A673 (cell line): ENCODE measurements at regions not wholly inside any gene's neighbourhood (a gene's known extent, or its start where the extent isn't known, plus 50 kb on each side); places are given as distances from the start of the nearest gene placed in this dataset.
A peak's percentile ranks its signal among the peaks of the same experiment; 100 is the strongest.

Experiments
- BruUV-seq: library from RNA; stranded (reverse); fragments of 400-500 nt; replicated peaks from 2 replicates; lab custom pipeline; 2021; lab: Mats Ljungman, UMichigan
- CTCF ChIA-PET: fragments of 300-600 bp; sonication (Branson Sonifier 250); formaldehyde crosslinking; loops from one replicate; lab custom pipeline; 2022; ENCODE audit warnings: antibody characterized with exemption; lab: Charles Lee
- POLR2A ChIA-PET: fragments of 300-600 bp; sonication (Branson Sonifier 250); formaldehyde crosslinking; loops from one replicate; lab custom pipeline; 2022; ENCODE audit warnings: antibody characterized with exemption; ENCODE audit not compliant: low non-redundant PET; lab: Charles Lee
- DNase-seq: peaks from one replicate; pipeline ENCODE4 v3.0.0-alpha.2; 2015; ENCODE audit warnings: low spot score
- H3K27ac ChIP-seq: fragments of 200-600 bp; sonication (generic); 2 replicates; pipeline ENCODE4 v1.5.1; 2016; ENCODE audit warnings: mixed run types, low read depth, mild to moderate bottlenecking, mixed read lengths, antibody characterized with exemption, low read length; ENCODE audit not compliant: poor library complexity, severe bottlenecking
- H3K27me3 ChIP-seq: fragments of 200-600 bp; sonication (generic); replicated peaks from 2 replicates; pipeline ENCODE4 v1.6.1; 2017; ENCODE audit warnings: mixed run types, low read depth, mild to moderate bottlenecking, mixed read lengths, antibody characterized with exemption, low read length; ENCODE audit not compliant: insufficient read depth, poor library complexity
- H3K36me3 ChIP-seq: fragments of 200-600 bp; sonication (generic); 2 replicates; pipeline ENCODE4 v1.6.1; 2016; ENCODE audit warnings: mixed run types, mild to moderate bottlenecking, mixed read lengths, antibody characterized with exemption, low read length; ENCODE audit not compliant: insufficient read depth, poor library complexity, severe bottlenecking
- H3K4me1 ChIP-seq: fragments of 200-600 bp; sonication (generic); 2 replicates; pipeline ENCODE4 v1.6.1; 2017; ENCODE audit warnings: mixed run types, mild to moderate bottlenecking, mixed read lengths, antibody characterized with exemption, low read length; ENCODE audit not compliant: insufficient read depth, poor library complexity, severe bottlenecking
- H3K4me3 ChIP-seq: fragments of 200-600 bp; sonication (generic); 2 replicates; pipeline ENCODE4 v1.5.1; 2016; ENCODE audit warnings: low read depth, mixed run types, mild to moderate bottlenecking, mixed read lengths, low read length; ENCODE audit not compliant: poor library complexity, severe bottlenecking
- H3K9me3 ChIP-seq: fragments of 200-600 bp; sonication (generic); 2 replicates; pipeline ENCODE4 v1.6.1; 2016; ENCODE audit warnings: mixed run types, low read depth, mild to moderate bottlenecking, mixed read lengths, antibody characterized with exemption, low read length; ENCODE audit not compliant: poor library complexity, severe bottlenecking
- CTCF ChIP-seq: fragments of 300-800, 200-600 bp; sonication (generic); conservative IDR thresholded peaks from 2 replicates; pipeline ENCODE4 v1.5.1; 2017; ENCODE audit warnings: low read depth, mild to moderate bottlenecking, antibody characterized with exemption, low read length, moderate library complexity, mixed read lengths
- EZH2 ChIP-seq: fragments of 200-600 bp; sonication (generic); IDR thresholded peaks from 2 replicates; pipeline ENCODE4 v1.6.1; 2017; ENCODE audit warnings: borderline replicate concordance, low read depth, mild to moderate bottlenecking, mixed read lengths, antibody characterized with exemption, low read length; ENCODE audit not compliant: poor library complexity, severe bottlenecking
- intact Hi-C: fragments of 100-400 bp; cut with micrococcal nuclease; formaldehyde crosslinking; loops from one replicate; pipeline ENCODE4 v1.10.0; 2022; ENCODE audit not compliant: unreplicated experiment

- Histone ChIP-seq H3K27me3 (no peaks in the 10 kb centered on the region), H3K36me3 (no peaks in the 10 kb centered on the region), H3K27ac (no peak overlapping the region), H3K9me3 (no peaks in the 10 kb centered on the region), H3K4me3 (no peak overlapping the region), H3K4me1 (peaks cover 27% of the 10 kb centered on the region)
- ChIA-PET CTCF (no interaction called here), POLR2A (no interaction called here)
- intact Hi-C loops: loop anchor here (5.0 kb wide), 1 partner anchor 1329 kb away; no protein-coding TSS in a partner anchor
- no TSS peak for BruUV-seq
- no peak for TF ChIP-seq EZH2
- TF ChIP-seq CTCF: no peak
- no peak for DNase-seq
Observed at GRCh38 chr15:36406366-36406765, 173.1 kb upstream of the CDIN1 start.

- BruUV-seq: no TSS peak
Observed at GRCh38 chr15:36406911-36407310, 172.5 kb upstream of the CDIN1 start.

GRCh38 chr15:36407647-36408046 is 171.8 kb upstream of the CDIN1 start:
- no peaks in the 10 kb centered on the region for H3K36me3 ChIP-seq
- no peaks in the 10 kb centered on the region for H3K27me3 ChIP-seq
- no peak overlapping the region for H3K27ac ChIP-seq
- no TSS peak for BruUV-seq
- ChIA-PET CTCF (no interaction called here), POLR2A (no interaction called here)
- H3K9me3 ChIP-seq: no peaks in the 10 kb centered on the region
- peaks cover 25% of the 10 kb centered on the region for H3K4me1 ChIP-seq
- peak; percentile 55 for DNase-seq
- TF ChIP-seq CTCF (no peak), EZH2 (no peak)
- intact Hi-C loops: loop anchor here (5.0 kb wide), 1 partner anchor 1330 kb away; no protein-coding TSS in a partner anchor
- no peak overlapping the region for H3K4me3 ChIP-seq

More at GRCh38 chr15:36406911-36407310, 172.5 kb upstream of the CDIN1 start:
- ChIA-PET POLR2A (no interaction called here), CTCF (no interaction called here)
- DNase-seq: no peak
- Histone ChIP-seq H3K9me3 (no peaks in the 10 kb centered on the region), H3K27ac (no peak overlapping the region), H3K36me3 (no peaks in the 10 kb centered on the region), H3K4me3 (no peak overlapping the region), H3K27me3 (no peaks in the 10 kb centered on the region), H3K4me1 (peaks cover 27% of the 10 kb centered on the region)
- intact Hi-C loops: loop anchor here (5.0 kb wide), 1 partner anchor 1330 kb away; no protein-coding TSS in a partner anchor
- TF ChIP-seq CTCF: no peak
- no peak for TF ChIP-seq EZH2
